ENCODE measurements at regions not wholly inside any gene's neighbourhood (a gene's known extent, or its start where the extent isn't known, plus 50 kb on each side); places are given as distances from the start of the nearest gene placed in this dataset.

GRCh38 chr4:123244137-123244536 is 152.5 kb upstream of the SPRY1 start:
- Histone ChIP-seq H3F3A (ENCODE audit: low read depth) (0 out of 2 replicates have a peak, but pooled peaks cover 4% of the 10 kb centered on the region), H4K20me1 (ENCODE audit: insufficient read depth, low read length, poor library complexity, severe bottlenecking) (no peaks in the 10 kb centered on the region), H3K36me3 (ENCODE audit: insufficient read depth, low read length) (no peaks in the 10 kb centered on the region), H3K4me2 (ENCODE audit: low read depth, low read length, poor library complexity, severe bottlenecking) (peak overlapping the region; percentile 21), H3K9me2 (replicated peaks; ENCODE audit: low read depth, low read length) (no peaks in the 10 kb centered on the region), H3K27me3 (ENCODE audit: insufficient read depth, low read length, poor library complexity, severe bottlenecking) (no peaks in the 10 kb centered on the region), H3K79me2 (ENCODE audit: insufficient read depth, low read length) (no peaks in the 10 kb centered on the region), H3K4me3 (ENCODE audit: low read length, poor library complexity, severe bottlenecking) (no peak overlapping the region), H3K9me3 (ENCODE audit: insufficient read depth, low read depth, low read length) (no peaks in the 10 kb centered on the region), H2AFZ (ENCODE audit: low read length) (no peak overlapping the region), H3K9ac (ENCODE audit: low read depth, low read length, poor library complexity, severe bottlenecking) (no peak overlapping the region), H3K4me1 (ENCODE audit: insufficient read depth, low read length, poor library complexity, severe bottlenecking) (peaks cover 46% of the 10 kb centered on the region)
- TF ChIP-seq CTCF (conservative IDR thresholded peaks at IDR 0.05; ENCODE audit: low read length) (peak; percentile 61), EZH2phosphoT487 (IDR thresholded peaks at IDR 0.05; ENCODE audit: borderline replicate concordance) (no peak)

DNA sequence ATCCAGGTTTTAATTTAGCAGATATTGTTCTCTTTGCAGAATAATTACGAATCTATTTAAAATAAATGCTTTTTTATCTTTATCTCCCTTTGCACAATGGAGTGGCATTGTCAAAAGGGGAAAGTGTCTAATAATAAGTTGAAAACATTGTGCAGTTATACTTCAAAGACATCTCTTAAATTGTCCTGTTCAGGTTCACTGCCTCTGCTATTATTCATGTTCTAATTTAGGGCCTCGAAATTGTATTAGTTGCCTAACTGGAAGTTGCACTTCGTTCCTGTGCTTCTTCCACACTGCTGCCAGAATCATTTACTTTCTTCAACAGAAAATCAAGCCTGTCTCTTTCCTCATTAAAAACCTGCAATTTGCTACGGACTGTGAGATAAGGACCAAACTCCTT is 150.5 kb upstream of the SPRY1 start:
- Histone ChIP-seq H3K9ac (ENCODE audit: low read depth, low read length, poor library complexity, severe bottlenecking) (peak overlapping the region; percentile 7), H3K79me2 (ENCODE audit: insufficient read depth, low read length) (no peaks in the 10 kb centered on the region), H3K4me3 (ENCODE audit: low read length, poor library complexity, severe bottlenecking) (no peak overlapping the region), H3K36me3 (ENCODE audit: insufficient read depth, low read length) (no peaks in the 10 kb centered on the region), H3K4me1 (ENCODE audit: insufficient read depth, low read length, poor library complexity, severe bottlenecking) (peaks cover 58% of the 10 kb centered on the region), H3K9me3 (ENCODE audit: insufficient read depth, low read depth, low read length) (no peaks in the 10 kb centered on the region), H3K9me2 (replicated peaks; ENCODE audit: low read depth, low read length) (no peaks in the 10 kb centered on the region), H3K4me2 (ENCODE audit: low read depth, low read length, poor library complexity, severe bottlenecking) (peak overlapping the region; percentile 9), H3F3A (ENCODE audit: low read depth) (0 out of 2 replicates have a peak, but pooled peaks cover 4% of the 10 kb centered on the region), H4K20me1 (ENCODE audit: insufficient read depth, low read length, poor library complexity, severe bottlenecking) (no peaks in the 10 kb centered on the region), H3K27me3 (ENCODE audit: insufficient read depth, low read length, poor library complexity, severe bottlenecking) (no peaks in the 10 kb centered on the region), H2AFZ (ENCODE audit: low read length) (no peak overlapping the region)
- TF ChIP-seq EZH2phosphoT487 (IDR thresholded peaks at IDR 0.05; ENCODE audit: borderline replicate concordance): no peak
- no peak for TF ChIP-seq CTCF (conservative IDR thresholded peaks at IDR 0.05; ENCODE audit: low read length)

- no peaks in the 10 kb centered on the region for H3K79me2 ChIP-seq (ENCODE audit: insufficient read depth, low read length)
- no peak overlapping the region for H3K4me3 ChIP-seq (ENCODE audit: low read length, poor library complexity, severe bottlenecking)
- no peaks in the 10 kb centered on the region for H3K36me3 ChIP-seq (ENCODE audit: insufficient read depth, low read length)
- H3K27me3 ChIP-seq (ENCODE audit: insufficient read depth, low read length, poor library complexity, severe bottlenecking): no peaks in the 10 kb centered on the region
- no peak for TF ChIP-seq CTCF (conservative IDR thresholded peaks at IDR 0.05; ENCODE audit: low read length)
- TF ChIP-seq EZH2phosphoT487 (IDR thresholded peaks at IDR 0.05; ENCODE audit: borderline replicate concordance): no peak
- H3K9me2 ChIP-seq (replicated peaks; ENCODE audit: low read depth, low read length): no peaks in the 10 kb centered on the region
- no peaks in the 10 kb centered on the region for H3K9me3 ChIP-seq (ENCODE audit: insufficient read depth, low read depth, low read length)
- no peaks in the 10 kb centered on the region for H4K20me1 ChIP-seq (ENCODE audit: insufficient read depth, low read length, poor library complexity, severe bottlenecking)
- no peak overlapping the region for H3K4me2 ChIP-seq (ENCODE audit: low read depth, low read length, poor library complexity, severe bottlenecking)
- H3F3A ChIP-seq (ENCODE audit: low read depth): 0 out of 2 replicates have a peak, but pooled peaks cover 4% of the 10 kb centered on the region
- H2AFZ ChIP-seq (ENCODE audit: low read length): no peak overlapping the region
- H3K4me1 ChIP-seq (ENCODE audit: insufficient read depth, low read length, poor library complexity, severe bottlenecking): peaks cover 58% of the 10 kb centered on the region
- peak overlapping the region; percentile 7 for H3K9ac ChIP-seq (ENCODE audit: low read depth, low read length, poor library complexity, severe bottlenecking)
These were observed 148.4 kb upstream of the SPRY1 start for GRCh38 chr4:123248085-123248659.

Data from Loucy (cell line).